Chondrocyte (in vitro differentiated cells): ENCODE measurements at regions not wholly inside any gene's neighbourhood (a gene's known extent, or its start where the extent isn't known, plus 50 kb on each side); places are given as distances from the start of the nearest gene placed in this dataset.

Experiments
- DNase-seq: peaks from one replicate; pipeline ENCODE4 v3.0.0; 2021; ENCODE audit warnings: mixed read lengths, low spot score
- H3K27ac Mint-ChIP-seq: one replicate; pipeline ENCODE4 v1.8.0; 2021; ENCODE audit warnings: mild to moderate bottlenecking, moderate library complexity, mixed read lengths; ENCODE audit not compliant: unreplicated experiment
- H3K27me3 Mint-ChIP-seq: 2 replicates; pipeline ENCODE4 v1.8.0; 2021; ENCODE audit warnings: low read depth, mixed read lengths
- H3K36me3 Mint-ChIP-seq: 2 replicates; pipeline ENCODE4 v1.8.0; 2021; ENCODE audit warnings: low read depth, mixed read lengths
- H3K4me1 Mint-ChIP-seq: 2 replicates; pipeline ENCODE4 v1.8.0; 2021; ENCODE audit warnings: low read depth, mild to moderate bottlenecking, mixed read lengths
- H3K4me3 Mint-ChIP-seq: one replicate; pipeline ENCODE4 v1.8.0; 2021; ENCODE audit warnings: mild to moderate bottlenecking, moderate library complexity, mixed read lengths; ENCODE audit not compliant: unreplicated experiment
- H3K9me3 Mint-ChIP-seq: 2 replicates; pipeline ENCODE4 v1.8.0; 2021; ENCODE audit warnings: low read depth, mixed read lengths
- CTCF ChIP-seq: fragments of 200-600 bp; sonication (generic); IDR thresholded peaks from 2 replicates; pipeline ENCODE4 v1.5.0; 2021; ENCODE audit warnings: antibody characterized with exemption, mild to moderate bottlenecking, moderate library complexity

- H3K27me3 Mint-ChIP-seq, result no peaks in the 10 kb centered on the region
- no peak overlapping the region for H3K4me3 Mint-ChIP-seq
- TF ChIP-seq CTCF, result no peak
- H3K4me1 Mint-ChIP-seq, result no peaks in the 10 kb centered on the region
- H3K36me3 Mint-ChIP-seq, result no peaks in the 10 kb centered on the region
- H3K27ac Mint-ChIP-seq, result no peak overlapping the region
- DNase-seq, result no peak
- H3K9me3 Mint-ChIP-seq, result no peaks in the 10 kb centered on the region
Observed at GRCh38 chr4:36489798-36490197, 208.4 kb downstream of the DTHD1 start.

- Mint-ChIP-seq H3K4me3 (no peak overlapping the region), H3K9me3 (no peaks in the 10 kb centered on the region), H3K27ac (no peak overlapping the region), H3K27me3 (no peaks in the 10 kb centered on the region), H3K36me3 (no peaks in the 10 kb centered on the region), H3K4me1 (no peaks in the 10 kb centered on the region)
- no peak for TF ChIP-seq CTCF
- no peak for DNase-seq
Observed at GRCh38 chr4:36492041-36492440, 210.6 kb downstream of the DTHD1 start.

- DNase-seq, result no peak
- Mint-ChIP-seq H3K27ac (no peak overlapping the region), H3K9me3 (no peaks in the 10 kb centered on the region), H3K4me1 (no peaks in the 10 kb centered on the region), H3K27me3 (no peaks in the 10 kb centered on the region), H3K36me3 (no peaks in the 10 kb centered on the region), H3K4me3 (no peak overlapping the region)
- TF ChIP-seq CTCF, result no peak
Observed at GRCh38 chr4:36492590-36492989, 211.2 kb downstream of the DTHD1 start.

GRCh38 chr4:36493251-36493650 lies 211.8 kb downstream of the DTHD1 start:
- no peak overlapping the region for H3K27ac Mint-ChIP-seq
- no peaks in the 10 kb centered on the region for H3K27me3 Mint-ChIP-seq
- H3K36me3 Mint-ChIP-seq, result no peaks in the 10 kb centered on the region
- no peak for TF ChIP-seq CTCF
- no peak for DNase-seq
- H3K9me3 Mint-ChIP-seq, result no peaks in the 10 kb centered on the region
- no peak overlapping the region for H3K4me3 Mint-ChIP-seq
- no peaks in the 10 kb centered on the region for H3K4me1 Mint-ChIP-seq

- no peaks in the 10 kb centered on the region for H3K9me3 Mint-ChIP-seq
- TF ChIP-seq CTCF, result no peak
- H3K36me3 Mint-ChIP-seq, result no peaks in the 10 kb centered on the region
- no peak for DNase-seq
- no peaks in the 10 kb centered on the region for H3K27me3 Mint-ChIP-seq
- no peak overlapping the region for H3K4me3 Mint-ChIP-seq
- no peak overlapping the region for H3K27ac Mint-ChIP-seq
- no peaks in the 10 kb centered on the region for H3K4me1 Mint-ChIP-seq
Observed at GRCh38 chr4:36494016-36494415, 212.6 kb downstream of the DTHD1 start.
